HepG2 (cell line): ENCODE measurements at regions not wholly inside any gene's neighbourhood (a gene's known extent, or its start where the extent isn't known, plus 50 kb on each side); places are given as distances from the start of the nearest gene placed in this dataset.

Source experiments
- ATAC-seq: fragments of 200-7000 bp; cut with Tn5 transposase; 3 replicates; pipeline ENCODE4 v1.9.1; 2020; ENCODE audit warnings: mild to moderate bottlenecking, moderate library complexity
- BruUV-seq: library from RNA; stranded (reverse); fragments of 400-500 nt; replicated peaks from 2 replicates; lab custom pipeline; 2021; lab: Mats Ljungman, UMichigan
- CTCF ChIA-PET: fragments of 300-600 bp; formaldehyde crosslinking; extraction: SDS; loops from one replicate; lab custom pipeline; 2021; ENCODE audit warnings: low total read pairs, inconsistent platforms, low intra/inter-chr PET ratio; lab: Yijun Ruan, JAX
- POLR2A ChIA-PET: fragments of 350-600 bp; sonication (Branson Sonifier 250); formaldehyde crosslinking; loops from one replicate; lab custom pipeline; 2020; ENCODE audit warnings: antibody characterized with exemption, inconsistent platforms; lab: Yijun Ruan, JAX
- DNase-seq: peaks from one replicate; pipeline ENCODE4 v3.0.0-alpha.2; 2015; ENCODE audit warnings: low spot score
- FAIRE-seq: peaks from 3 replicates; lab custom pipeline; 2011; peaks lifted over from hg19 to GRCh38; lab: Jason Lieb, UNC
- H2AFZ ChIP-seq: one replicate; pipeline ENCODE4 v1.6.1; 2011; ENCODE audit warnings: low read length, inconsistent platforms
- H3K27ac ChIP-seq: fragments of 300-600 bp; 3 replicates; pipeline ENCODE4 v1.8.0; 2011; ENCODE audit warnings: mixed run types, mild to moderate bottlenecking, mixed read lengths, low read length, inconsistent platforms; ENCODE audit not compliant: insufficient read depth; ENCODE audit errors: extremely low read length
- H3K27me3 ChIP-seq, 2 experiments: fragments of 200-600 bp in 1 of 2; 2 replicates in 1 of 2; 3 replicates in 1 of 2; pipeline versions ENCODE4 v1.6.0 to v1.8.0; 2011; ENCODE audit warnings: low read length in 2 of 2, mild to moderate bottlenecking in 2 of 2, moderate library complexity in 2 of 2, inconsistent platforms in 1 of 2; ENCODE audit not compliant: insufficient read depth in 2 of 2, control insufficient read depth in 1 of 2
- H3K36me3 ChIP-seq, 2 experiments: fragments of 200-600 bp in 1 of 2; replicated peaks in 1 of 2; 2 replicates in 1 of 2; 3 replicates in 1 of 2; pipeline versions ENCODE4 v1.5.1 to v1.8.0; 2011; ENCODE audit warnings: low read length in 2 of 2, inconsistent platforms in 1 of 2; ENCODE audit not compliant: insufficient read depth in 2 of 2, control insufficient read depth in 1 of 2
- H3K4me1 ChIP-seq: 2 replicates; pipeline ENCODE4 v1.5.1; 2012; ENCODE audit warnings: low read length, inconsistent platforms; ENCODE audit not compliant: insufficient read depth
- H3K4me2 ChIP-seq: 2 replicates; pipeline ENCODE4 v1.6.0; 2011; ENCODE audit warnings: low read depth, low read length, inconsistent platforms
- H3K4me3 ChIP-seq, 3 experiments: fragments of 200-600 bp in 1 of 3; sonication (generic), shearing (Covaris generic) in 1 of 3; replicated peaks in 1 of 3; 2 replicates each; pipeline ENCODE4 v1.5.1; 2011 to 2016; ENCODE audit warnings: low read length in 3 of 3, inconsistent platforms in 2 of 3, low read depth in 2 of 3, mild to moderate bottlenecking in 2 of 3, control low read depth in 1 of 3, mixed read lengths in 1 of 3; ENCODE audit not compliant: insufficient read depth in 1 of 3
- H3K79me2 ChIP-seq: one replicate; pipeline ENCODE4 v1.6.1; 2011; ENCODE audit warnings: low read length, inconsistent platforms; ENCODE audit not compliant: insufficient read depth
- H3K9ac ChIP-seq: 2 replicates; pipeline ENCODE4 v1.6.0; 2011; ENCODE audit warnings: mild to moderate bottlenecking, low read depth, low read length, inconsistent platforms; ENCODE audit not compliant: insufficient read depth
- H3K9me3 ChIP-seq: 2 replicates; pipeline ENCODE4 v1.5.1; 2012; ENCODE audit warnings: mild to moderate bottlenecking, low read length
- H4K20me1 ChIP-seq: 2 replicates; pipeline ENCODE4 v1.6.0; 2011; ENCODE audit warnings: inconsistent platforms, mild to moderate bottlenecking, low read length, moderate library complexity; ENCODE audit not compliant: insufficient read depth
- ADNP ChIP-seq: sonication (generic); formaldehyde crosslinking; IDR thresholded peaks from 2 replicates; pipeline ENCODE4 v1.4.0; 2020; ENCODE audit warnings: missing genetic modification reagents
- ELF3 ChIP-seq: IDR thresholded peaks from 2 replicates; pipeline ENCODE4 v1.6.1; 2016; ENCODE audit warnings: missing genetic modification reagents, missing compliant biosample characterization
- HINFP ChIP-seq: sonication (generic); formaldehyde crosslinking; IDR thresholded peaks from 2 replicates; pipeline ENCODE4 v1.4.0; 2020; ENCODE audit warnings: low read depth, mild to moderate bottlenecking, missing genetic modification reagents
- HOMEZ ChIP-seq: IDR thresholded peaks from 2 replicates; pipeline ENCODE4 v1.6.1; 2016; ENCODE audit warnings: low read depth
- KAT2B ChIP-seq: fragments of 150-350 bp; IDR thresholded peaks from 2 replicates; pipeline ENCODE4 v1.6.1; 2014; ENCODE audit warnings: low read depth, low read length, borderline replicate concordance
- SMAD9 ChIP-seq: sonication (generic); formaldehyde crosslinking; IDR thresholded peaks from 2 replicates; pipeline ENCODE4 v1.5.1; 2020; ENCODE audit warnings: mild to moderate bottlenecking, missing genetic modification reagents
- SYNCRIP ChIP-seq: fragments of 200-400 bp; formaldehyde crosslinking; IDR thresholded peaks from 2 replicates; pipeline ENCODE4 v1.6.1; 2018; ENCODE audit warnings: mild to moderate bottlenecking, low read depth, low read length; ENCODE audit not compliant: insufficient read depth
- ZBTB20 ChIP-seq: sonication (generic); formaldehyde crosslinking; IDR thresholded peaks from 2 replicates; pipeline ENCODE4 v1.8.1; 2023; ENCODE audit warnings: missing genetic modification reagents, low read depth, mild to moderate bottlenecking, borderline replicate concordance
- ZNF280D ChIP-seq: sonication (generic); formaldehyde crosslinking; IDR thresholded peaks from 2 replicates; pipeline ENCODE4 v1.5.1; 2020; ENCODE audit warnings: mild to moderate bottlenecking, missing genetic modification reagents
- ZNF558 ChIP-seq: sonication (generic); formaldehyde crosslinking; IDR thresholded peaks from 2 replicates; pipeline ENCODE4 v1.9.0; 2022; ENCODE audit warnings: mild to moderate bottlenecking, missing genetic modification reagents, borderline replicate concordance
- ZNF567 ChIP-seq: sonication (generic); formaldehyde crosslinking; IDR thresholded peaks from 2 replicates; pipeline ENCODE4 v1.8.1; 2023; ENCODE audit warnings: mild to moderate bottlenecking, missing genetic modification reagents, borderline replicate concordance
- ZNF747 ChIP-seq: sonication (generic); formaldehyde crosslinking; IDR thresholded peaks from 2 replicates; pipeline ENCODE4 v1.8.1; 2023; ENCODE audit warnings: missing genetic modification reagents, mild to moderate bottlenecking, borderline replicate concordance
- WGBS: methylation state at CpG from one replicate; pipeline ENCODE4 v1.1.6; 2017; ENCODE audit warnings: low lambda C conversion rate; 5-methylcytosine and 5-hydroxymethylcytosine counted together
- in situ Hi-C: cut with HindIII; loops from 2 replicates; pipeline ENCODE4 v1.10.0; 2017; ENCODE audit warnings: low pct_unique_long_range_greater_than_20kb; ENCODE audit not compliant: extremely low pct_ligation_motif_present
- intact Hi-C: fragments of 100-400 bp; cut with micrococcal nuclease; formaldehyde crosslinking; loops from one replicate; pipeline ENCODE4 v1.10.0; 2022; ENCODE audit not compliant: unreplicated experiment

- WGBS: under 1% methylated on average over 3 of the region's 3 CpGs
- Histone ChIP-seq H3K4me1 (no peaks in the 10 kb centered on the region), H3K27ac (no peak overlapping the region), H3K4me3 (no peak overlapping the region), H3K27me3 (no peaks in the 10 kb centered on the region), H4K20me1 (no peaks in the 10 kb centered on the region), H3K4me2 (no peak overlapping the region), H3K36me3 (no peaks in the 10 kb centered on the region), H3K9ac (no peak overlapping the region), H3K9me3 (peaks cover 10% of the 10 kb centered on the region; the same call in 1 of the 2 replicates), H3K79me2 (no peaks in the 10 kb centered on the region), H2AFZ (no peak overlapping the region)
- BruUV-seq: no TSS peak
- no peak for FAIRE-seq
- TF ChIP-seq ZBTB20 (CRISPR knock-in tag) (no peak), ZNF280D (CRISPR knock-in tag) (no peak), HOMEZ (CRISPR knock-in tag) (no peak), ELF3 (CRISPR knock-in tag) (no peak), ZNF567 (CRISPR knock-in tag) (no peak), ADNP (CRISPR knock-in tag) (no peak), ZNF747 (CRISPR knock-in tag) (no peak), SMAD9 (CRISPR knock-in tag) (no peak), KAT2B (no peak), SYNCRIP (no peak), HINFP (CRISPR knock-in tag) (no peak), ZNF558 (no peak)
- POLR2A ChIA-PET: no interaction called here
- ATAC-seq: no peak
- DNase-seq: no peak
- CTCF ChIA-PET: no interaction called here
- intact Hi-C loops (no loop called here), in situ Hi-C loops (no loop called here)
These were observed 1002.0 kb upstream of the ADGRB3 start for GRCh38 chr6:67633058-67633457.
